Mesenchymal stem cell (in vitro differentiated cells and primary cell): ENCODE measurements at regions not wholly inside any gene's neighbourhood (a gene's known extent, or its start where the extent isn't known, plus 50 kb on each side); places are given as distances from the start of the nearest gene placed in this dataset.

Source experiments
- DNase-seq: peaks from one replicate; pipeline ENCODE4 v3.0.0-alpha.2; 2013
- H2AFZ ChIP-seq: one replicate; pipeline ENCODE4 v1.6.1; 2013; ENCODE audit warnings: low read depth, mild to moderate bottlenecking, control low read depth, inconsistent platforms, low read length, moderate library complexity
- H2AK5ac ChIP-seq: 2 replicates; pipeline ENCODE4 v1.6.1; 2013; ENCODE audit warnings: low read length, moderate library complexity, mild to moderate bottlenecking, inconsistent platforms; ENCODE audit not compliant: severe bottlenecking
- H2BK120ac ChIP-seq: one replicate; pipeline ENCODE4 v1.6.1; 2013; ENCODE audit warnings: low read depth, mild to moderate bottlenecking, inconsistent platforms, low read length, moderate library complexity
- H2BK12ac ChIP-seq, 2 experiments: one replicate each; pipeline ENCODE4 v1.6.1; 2013; ENCODE audit warnings: inconsistent platforms in 2 of 2, low read length in 2 of 2, mild to moderate bottlenecking in 2 of 2, moderate library complexity in 2 of 2, control low read depth in 1 of 2
- H2BK15ac ChIP-seq: one replicate; pipeline ENCODE4 v1.6.1; 2013; ENCODE audit warnings: mild to moderate bottlenecking, low read depth, inconsistent platforms; ENCODE audit not compliant: poor library complexity, severe bottlenecking
- H2BK5ac ChIP-seq: 2 replicates; pipeline ENCODE4 v1.6.1; 2013; ENCODE audit warnings: low read depth, mild to moderate bottlenecking, low read length, control low read depth, inconsistent platforms; ENCODE audit not compliant: poor library complexity, severe bottlenecking
- H3K14ac ChIP-seq, 2 experiments: one replicate each; pipeline ENCODE4 v1.6.1; 2013; ENCODE audit warnings: inconsistent platforms in 2 of 2, low read length in 2 of 2, control low read depth in 1 of 2, mild to moderate bottlenecking in 1 of 2, moderate library complexity in 1 of 2
- H3K18ac ChIP-seq, 2 experiments: one replicate each; pipeline ENCODE4 v1.6.1; 2013; ENCODE audit warnings: inconsistent platforms in 2 of 2, low read length in 2 of 2, control low read depth in 1 of 2, low read depth in 1 of 2, mild to moderate bottlenecking in 1 of 2
- H3K23ac ChIP-seq, 2 experiments: one replicate each; pipeline ENCODE4 v1.6.1; 2013; ENCODE audit warnings: inconsistent platforms in 2 of 2, low read length in 2 of 2, mild to moderate bottlenecking in 2 of 2, moderate library complexity in 2 of 2, control low read depth in 1 of 2
- H3K27ac ChIP-seq: 2 replicates; pipeline ENCODE4 v1.5.1; 2013; ENCODE audit warnings: mild to moderate bottlenecking, moderate library complexity, low read length, control low read depth, inconsistent platforms; ENCODE audit not compliant: poor library complexity, severe bottlenecking
- H3K27me3 ChIP-seq, 2 experiments: 2 replicates each; pipeline versions ENCODE4 v1.6.1 to v1.7.0; 2013; ENCODE audit warnings: low read length in 2 of 2, mild to moderate bottlenecking in 2 of 2, moderate library complexity in 2 of 2, control low read depth in 1 of 2, inconsistent platforms in 1 of 2; ENCODE audit not compliant: control insufficient read depth in 1 of 2, insufficient read depth in 1 of 2
- H3K36me3 ChIP-seq, 2 experiments: 2 replicates each; pipeline versions ENCODE4 v1.6.1 to v1.7.0; 2013; ENCODE audit warnings: low read length in 2 of 2, control low read depth in 1 of 2, inconsistent platforms in 1 of 2, low read depth in 1 of 2, mild to moderate bottlenecking in 1 of 2; ENCODE audit not compliant: insufficient read depth in 2 of 2, control insufficient read depth in 1 of 2
- H3K4ac ChIP-seq, 2 experiments: one replicate each; pipeline ENCODE4 v1.6.1; 2013; ENCODE audit warnings: inconsistent platforms in 2 of 2, low read length in 2 of 2, mild to moderate bottlenecking in 2 of 2, moderate library complexity in 2 of 2, control low read depth in 1 of 2, low read depth in 1 of 2
- H3K4me1 ChIP-seq: 2 replicates; pipeline ENCODE4 v1.6.1; 2013; ENCODE audit warnings: low read depth, low read length, control low read depth; ENCODE audit not compliant: control insufficient read depth, insufficient read depth
- H3K4me2 ChIP-seq: 2 replicates; pipeline ENCODE4 v1.6.1; 2013; ENCODE audit warnings: low read length, mild to moderate bottlenecking, inconsistent platforms; ENCODE audit not compliant: poor library complexity, severe bottlenecking
- H3K4me3 ChIP-seq, 2 experiments: 2 replicates each; pipeline versions ENCODE4 v1.5.1 to v1.7.0; 2013; ENCODE audit warnings: low read length in 2 of 2, mild to moderate bottlenecking in 2 of 2, control low read depth in 1 of 2, low read depth in 1 of 2; ENCODE audit not compliant: insufficient read depth in 1 of 2
- H3K79me1 ChIP-seq: replicated peaks from 2 replicates; pipeline ENCODE4 v1.6.1; 2013; ENCODE audit warnings: mild to moderate bottlenecking, control low read depth, low read length, inconsistent platforms; ENCODE audit not compliant: poor library complexity, severe bottlenecking
- H3K9ac ChIP-seq: 2 replicates; pipeline ENCODE4 v1.7.0; 2013; ENCODE audit warnings: mild to moderate bottlenecking, low read length, moderate library complexity
- H3K9me3 ChIP-seq: 2 replicates; pipeline ENCODE4 v1.7.0; 2013; ENCODE audit warnings: mild to moderate bottlenecking, low read length; ENCODE audit not compliant: control insufficient read depth
- H4K8ac ChIP-seq: one replicate; pipeline ENCODE4 v1.6.1; 2013; ENCODE audit warnings: inconsistent platforms, mild to moderate bottlenecking, low read length, moderate library complexity
- H4K91ac ChIP-seq: one replicate; pipeline ENCODE4 v1.6.1; 2013; ENCODE audit warnings: mild to moderate bottlenecking, low read length, inconsistent platforms
- WGBS: methylation state at CpG from one replicate; pipeline ENCODE4 v1.1.7; 2013; ENCODE audit warnings: mixed read lengths; 5-methylcytosine and 5-hydroxymethylcytosine counted together

DNA sequence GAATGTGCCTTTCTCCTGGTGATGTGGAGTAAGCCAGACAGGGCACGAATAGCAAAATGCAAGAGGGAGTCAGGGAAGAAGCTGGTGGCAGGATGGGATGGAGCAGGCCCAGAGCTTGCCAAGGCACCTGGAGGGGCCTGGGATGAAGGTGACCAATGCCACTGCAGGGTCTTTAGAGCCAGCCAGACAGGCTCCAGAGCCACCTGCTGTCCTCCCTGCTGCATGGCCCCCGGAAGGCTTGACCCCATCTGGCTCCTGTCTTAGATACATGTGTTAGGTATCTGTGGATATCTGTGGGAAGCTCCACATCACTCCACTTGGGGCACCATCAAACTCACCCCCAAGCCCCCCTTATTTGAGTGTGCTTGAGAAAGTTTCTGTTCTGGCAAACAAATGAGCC, 99.9 kb upstream of the ATL2 start:
- no peak overlapping the region for H3K18ac ChIP-seq
- no peak for DNase-seq
- no peak overlapping the region for H3K27ac ChIP-seq
- H3K36me3 ChIP-seq, result no peaks in the 10 kb centered on the region
- no peaks in the 10 kb centered on the region for H3K79me1 ChIP-seq
- H3K4ac ChIP-seq, result no peak overlapping the region
- peaks cover 0 to 55% of the 10 kb centered on the region in 2 experiments for H3K27me3 ChIP-seq
- H2BK15ac ChIP-seq, result no peak overlapping the region
- no peak overlapping the region for H2AK5ac ChIP-seq
- peaks cover 12% of the 10 kb centered on the region for H3K9me3 ChIP-seq
- 93% methylated on average over 1 of the region's 2 CpGs for WGBS
- no peak overlapping the region for H2BK5ac ChIP-seq
- no peak overlapping the region for H2AFZ ChIP-seq
- H3K4me1 ChIP-seq, result no peaks in the 10 kb centered on the region
- no peak overlapping the region for H3K4me3 ChIP-seq
- H2BK12ac ChIP-seq, result no peak overlapping the region
- H2BK120ac ChIP-seq, result no peak overlapping the region
- H3K9ac ChIP-seq, result no peak overlapping the region
- H3K14ac ChIP-seq, result no peak overlapping the region
- H3K23ac ChIP-seq, result no peak overlapping the region
- no peak overlapping the region for H4K91ac ChIP-seq
- H4K8ac ChIP-seq, result no peak overlapping the region
- H3K4me2 ChIP-seq, result no peak overlapping the region

DNA sequence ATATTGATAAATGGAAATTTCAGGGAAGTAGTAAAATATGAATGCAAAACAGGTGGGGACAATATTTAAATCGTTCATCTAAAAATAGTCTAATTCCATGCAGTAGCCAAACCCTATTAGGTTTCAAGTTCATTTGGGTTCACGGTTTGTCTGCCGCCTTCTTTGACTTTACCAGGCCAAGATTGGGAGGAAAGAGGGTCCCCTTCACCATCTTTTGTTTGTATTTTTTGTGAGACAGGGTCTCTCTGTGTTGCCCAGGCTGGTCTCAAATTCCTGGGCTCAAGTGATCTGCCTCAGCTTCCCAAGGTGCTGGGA, 98.5 kb upstream of the ATL2 start:
- no peak overlapping the region for H4K8ac ChIP-seq
- H2BK12ac ChIP-seq, result no peak overlapping the region
- peaks cover 6% of the 10 kb centered on the region for H3K9me3 ChIP-seq
- H3K4me1 ChIP-seq, result no peaks in the 10 kb centered on the region
- H3K4ac ChIP-seq, result no peak overlapping the region
- H3K27me3 ChIP-seq, result peaks cover 3 to 66% of the 10 kb centered on the region in 2 experiments
- H3K23ac ChIP-seq, result no peak overlapping the region
- no peak overlapping the region for H3K4me2 ChIP-seq
- no peak overlapping the region for H2BK5ac ChIP-seq
- 100% methylated on average over 2 of the region's 3 CpGs for WGBS
- H2AFZ ChIP-seq, result no peak overlapping the region
- no peak overlapping the region for H3K18ac ChIP-seq
- H3K79me1 ChIP-seq, result no peaks in the 10 kb centered on the region
- H2BK120ac ChIP-seq, result no peak overlapping the region
- H3K9ac ChIP-seq, result no peak overlapping the region
- no peak overlapping the region for H2AK5ac ChIP-seq
- no peak overlapping the region for H3K14ac ChIP-seq
- DNase-seq, result no peak
- no peak overlapping the region for H3K27ac ChIP-seq
- H3K4me3 ChIP-seq, result no peak overlapping the region
- no peak overlapping the region for H2BK15ac ChIP-seq
- H4K91ac ChIP-seq, result no peak overlapping the region
- H3K36me3 ChIP-seq, result no peaks in the 10 kb centered on the region

DNA sequence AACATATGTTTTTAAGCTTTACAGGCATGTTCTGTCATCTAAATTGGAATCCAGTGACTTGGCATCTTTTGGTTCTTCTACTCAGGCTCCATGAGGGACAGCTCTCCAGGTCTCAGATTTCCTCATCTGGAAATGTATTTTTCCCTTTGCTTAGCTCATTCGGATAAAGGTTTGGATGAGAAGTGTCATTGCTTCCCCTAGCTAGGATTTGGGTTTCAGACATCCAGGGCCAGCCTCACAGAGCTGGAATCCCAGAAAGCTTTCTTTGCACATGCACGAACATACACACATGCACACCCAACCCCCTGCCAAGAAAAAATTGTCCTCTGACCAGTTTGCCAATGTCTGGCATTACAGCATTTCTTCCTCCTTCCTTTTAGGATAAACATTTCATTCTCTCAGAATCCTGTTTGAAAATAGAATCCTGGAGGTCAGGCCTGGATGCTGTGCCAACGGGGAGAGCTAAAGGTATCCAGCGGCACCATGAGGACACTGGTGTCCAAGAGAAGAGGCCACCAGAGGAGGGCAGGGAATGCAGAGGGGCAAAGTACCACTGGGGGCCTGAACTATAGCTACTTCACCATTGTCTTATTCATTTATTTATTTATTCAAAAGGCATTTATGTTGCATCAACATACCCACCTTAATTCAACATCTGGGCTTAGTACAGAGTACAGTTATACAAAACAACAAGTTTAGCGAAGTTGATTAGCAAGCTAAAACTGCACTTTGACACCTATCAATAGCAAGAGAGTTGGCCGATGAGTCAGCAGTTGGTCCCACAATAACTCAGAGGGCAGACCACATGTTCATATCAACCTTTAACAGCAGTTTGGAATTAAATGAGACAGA, 97.9 kb upstream of the ATL2 start:
- Histone ChIP-seq H3K4me1 (no peaks in the 10 kb centered on the region), H2BK12ac (no peak overlapping the region), H3K4me3 (no peak overlapping the region), H3K18ac (no peak overlapping the region), H2AFZ (no peak overlapping the region), H3K9ac (no peak overlapping the region), H4K8ac (no peak overlapping the region), H3K79me1 (no peaks in the 10 kb centered on the region), H2BK120ac (no peak overlapping the region), H2BK5ac (no peak overlapping the region), H2AK5ac (no peak overlapping the region), H3K14ac (no peak overlapping the region), H3K9me3 (peaks cover under 1% of the 10 kb centered on the region), H3K23ac (no peak overlapping the region), H3K36me3 (no peaks in the 10 kb centered on the region), H4K91ac (no peak overlapping the region), H2BK15ac (no peak overlapping the region), H3K27me3 (peaks cover 8 to 72% of the 10 kb centered on the region in 2 experiments), H3K27ac (no peak overlapping the region), H3K4ac (no peak overlapping the region), H3K4me2 (no peak overlapping the region)
- DNase-seq, result no peak
- 88% methylated on average over 5 of the region's 6 CpGs for WGBS

DNA sequence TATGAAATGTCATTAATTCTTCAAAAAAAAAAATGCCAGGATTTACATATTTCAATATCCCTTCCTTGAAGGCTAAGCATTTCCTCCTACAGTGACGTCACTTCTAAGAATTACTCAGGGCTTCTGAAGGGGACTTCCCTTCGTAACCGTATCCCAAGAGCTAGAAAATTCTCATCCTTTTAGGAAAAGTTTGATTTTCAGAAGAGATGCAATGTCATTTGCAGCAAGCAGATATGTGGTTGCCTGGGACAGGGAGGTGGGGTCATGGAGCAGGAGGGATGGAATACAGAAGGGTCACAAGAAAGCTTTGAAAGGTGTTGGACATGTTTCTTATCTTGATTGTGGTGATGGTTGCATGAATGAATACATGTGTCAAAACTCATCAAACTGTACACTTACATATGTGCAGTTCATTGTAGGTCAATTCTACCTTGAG, 97.0 kb upstream of the ATL2 start:
- H2BK120ac ChIP-seq, result no peak overlapping the region
- H2AK5ac ChIP-seq, result no peak overlapping the region
- H3K14ac ChIP-seq, result no peak overlapping the region
- no peaks in the 10 kb centered on the region for H3K9me3 ChIP-seq
- H3K27me3 ChIP-seq, result peaks cover 15 to 78% of the 10 kb centered on the region in 2 experiments
- no peak overlapping the region for H2AFZ ChIP-seq
- no peaks in the 10 kb centered on the region for H3K4me1 ChIP-seq
- H3K36me3 ChIP-seq, result no peaks in the 10 kb centered on the region
- WGBS, result 94% methylated on average over 3 of the region's 3 CpGs
- H3K18ac ChIP-seq, result no peak overlapping the region
- H4K8ac ChIP-seq, result no peak overlapping the region
- H3K4me3 ChIP-seq, result no peak overlapping the region
- H4K91ac ChIP-seq, result no peak overlapping the region
- no peak overlapping the region for H3K27ac ChIP-seq
- H3K23ac ChIP-seq, result no peak overlapping the region
- no peaks in the 10 kb centered on the region for H3K79me1 ChIP-seq
- H3K9ac ChIP-seq, result no peak overlapping the region
- H3K4ac ChIP-seq, result no peak overlapping the region
- no peak overlapping the region for H2BK15ac ChIP-seq
- no peak overlapping the region for H3K4me2 ChIP-seq
- no peak for DNase-seq
- no peak overlapping the region for H2BK12ac ChIP-seq
- H2BK5ac ChIP-seq, result no peak overlapping the region
